Osteoblast (primary cell): ENCODE measurements at regions not wholly inside any gene's neighbourhood (a gene's known extent, or its start where the extent isn't known, plus 50 kb on each side); places are given as distances from the start of the nearest gene placed in this dataset.

Experiments
- DNase-seq: peaks from one replicate; pipeline ENCODE4 v3.0.0; 2011; ENCODE audit warnings: low spot score, mixed read lengths; ENCODE audit not compliant: insufficient read length; ENCODE audit errors: missing footprints
- H2AFZ ChIP-seq: 2 replicates; pipeline ENCODE4 v1.6.0; 2011; ENCODE audit warnings: mild to moderate bottlenecking, low read length
- H3K27ac ChIP-seq: 2 replicates; pipeline ENCODE4 v1.5.1; 2011; ENCODE audit warnings: mild to moderate bottlenecking, low read depth, low read length, moderate library complexity
- H3K27me3 ChIP-seq: 2 replicates; pipeline ENCODE4 v1.6.0; 2012; ENCODE audit warnings: mild to moderate bottlenecking, control low read depth, inconsistent platforms, low read length, moderate library complexity; ENCODE audit not compliant: insufficient read depth
- H3K36me3 ChIP-seq: 2 replicates; pipeline ENCODE4 v1.5.1; 2011; ENCODE audit warnings: mild to moderate bottlenecking, low read length, control low read depth, moderate library complexity; ENCODE audit not compliant: insufficient read depth
- H3K4me1 ChIP-seq: 2 replicates; pipeline ENCODE4 v1.5.1; 2011; ENCODE audit warnings: mild to moderate bottlenecking, low read length, control low read depth, moderate library complexity; ENCODE audit not compliant: insufficient read depth
- H3K4me2 ChIP-seq: 2 replicates; pipeline ENCODE4 v1.6.0; 2011; ENCODE audit warnings: mild to moderate bottlenecking, low read length; ENCODE audit not compliant: insufficient read depth
- H3K4me3 ChIP-seq: fragments of 200-600 bp; sonication (generic); 3 replicates; pipeline ENCODE4 v1.5.1; 2012; ENCODE audit warnings: mild to moderate bottlenecking, low read length, inconsistent platforms; ENCODE audit not compliant: insufficient read depth
- H3K79me2 ChIP-seq: 2 replicates; pipeline ENCODE4 v1.6.0; 2012; ENCODE audit warnings: mild to moderate bottlenecking, low read length, control low read depth, inconsistent platforms; ENCODE audit not compliant: insufficient read depth
- H3K9me3 ChIP-seq: 2 replicates; pipeline ENCODE4 v1.5.1; 2011; ENCODE audit warnings: low read depth, low read length, control low read depth
- H4K20me1 ChIP-seq: 2 replicates; pipeline ENCODE4 v1.6.0; 2012; ENCODE audit warnings: mild to moderate bottlenecking, low read length, control low read depth; ENCODE audit not compliant: insufficient read depth
- TF ChIP-seq, protein P1 (sequence below): IDR thresholded peaks from 2 replicates; pipeline ENCODE4 v1.5.1; 2011; ENCODE audit warnings: mild to moderate bottlenecking, low read depth, low read length, moderate library complexity; ENCODE audit errors: extremely low read depth

DNA sequence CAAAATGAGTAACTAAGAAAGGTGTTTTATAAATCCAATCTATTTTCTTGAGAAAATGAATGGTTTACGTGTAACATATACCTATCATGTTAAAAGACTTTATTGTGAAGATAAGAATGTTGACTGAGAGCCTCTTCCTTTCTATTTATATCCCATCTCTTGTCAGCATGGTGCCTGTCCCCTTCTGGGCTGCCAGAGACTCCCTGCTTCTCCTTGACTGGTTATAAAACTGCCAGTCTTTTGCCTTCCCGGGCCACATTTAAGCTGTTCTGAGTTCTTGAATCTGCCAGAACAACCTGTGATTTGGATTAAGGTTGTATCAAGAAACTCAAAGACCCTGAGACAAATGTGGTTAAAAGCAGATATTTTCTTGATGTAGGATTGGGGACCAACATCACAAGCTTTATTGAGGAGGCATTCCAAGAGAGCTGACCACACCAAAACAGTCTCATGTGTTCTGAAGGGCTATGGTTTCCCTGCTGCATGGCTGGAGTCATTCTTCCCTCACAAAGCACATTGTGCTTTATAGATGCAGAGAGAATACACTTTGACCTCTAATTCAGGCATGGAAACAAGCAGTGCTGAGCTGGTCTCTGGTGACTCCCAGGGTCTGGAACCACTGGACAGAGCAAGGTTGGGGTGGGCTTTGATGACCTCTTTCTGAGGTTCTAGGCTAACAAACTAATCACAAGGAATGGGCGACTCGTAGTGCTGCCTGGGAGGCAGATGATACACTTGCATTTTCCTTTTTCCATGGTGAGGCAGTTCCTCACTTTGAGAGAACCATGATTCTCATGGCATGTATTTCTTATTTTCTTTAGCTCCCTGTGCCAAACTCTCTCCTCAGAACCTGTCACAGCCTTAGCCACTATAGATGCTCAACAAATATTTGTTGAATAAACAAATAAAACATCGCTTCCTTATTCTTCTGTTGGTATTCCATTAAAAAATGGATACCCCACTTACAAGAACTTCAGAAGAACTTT is 205.0 kb upstream of the PREP start:
- Histone ChIP-seq H3K27ac (peak overlapping the region; percentile 98), H3K79me2 (no peaks in the 10 kb centered on the region), H3K9me3 (no peaks in the 10 kb centered on the region), H4K20me1 (no peaks in the 10 kb centered on the region), H3K4me3 (no peak overlapping the region), H3K27me3 (no peaks in the 10 kb centered on the region), H3K36me3 (no peaks in the 10 kb centered on the region), H2AFZ (peak overlapping the region; percentile 11), H3K4me2 (peak overlapping the region; percentile 11), H3K4me1 (peaks cover 57% of the 10 kb centered on the region)
- DNase-seq, result peak; percentile 56
- TF ChIP-seq, protein P1, sequence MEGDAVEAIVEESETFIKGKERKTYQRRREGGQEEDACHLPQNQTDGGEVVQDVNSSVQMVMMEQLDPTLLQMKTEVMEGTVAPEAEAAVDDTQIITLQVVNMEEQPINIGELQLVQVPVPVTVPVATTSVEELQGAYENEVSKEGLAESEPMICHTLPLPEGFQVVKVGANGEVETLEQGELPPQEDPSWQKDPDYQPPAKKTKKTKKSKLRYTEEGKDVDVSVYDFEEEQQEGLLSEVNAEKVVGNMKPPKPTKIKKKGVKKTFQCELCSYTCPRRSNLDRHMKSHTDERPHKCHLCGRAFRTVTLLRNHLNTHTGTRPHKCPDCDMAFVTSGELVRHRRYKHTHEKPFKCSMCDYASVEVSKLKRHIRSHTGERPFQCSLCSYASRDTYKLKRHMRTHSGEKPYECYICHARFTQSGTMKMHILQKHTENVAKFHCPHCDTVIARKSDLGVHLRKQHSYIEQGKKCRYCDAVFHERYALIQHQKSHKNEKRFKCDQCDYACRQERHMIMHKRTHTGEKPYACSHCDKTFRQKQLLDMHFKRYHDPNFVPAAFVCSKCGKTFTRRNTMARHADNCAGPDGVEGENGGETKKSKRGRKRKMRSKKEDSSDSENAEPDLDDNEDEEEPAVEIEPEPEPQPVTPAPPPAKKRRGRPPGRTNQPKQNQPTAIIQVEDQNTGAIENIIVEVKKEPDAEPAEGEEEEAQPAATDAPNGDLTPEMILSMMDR, result no peak

DNA sequence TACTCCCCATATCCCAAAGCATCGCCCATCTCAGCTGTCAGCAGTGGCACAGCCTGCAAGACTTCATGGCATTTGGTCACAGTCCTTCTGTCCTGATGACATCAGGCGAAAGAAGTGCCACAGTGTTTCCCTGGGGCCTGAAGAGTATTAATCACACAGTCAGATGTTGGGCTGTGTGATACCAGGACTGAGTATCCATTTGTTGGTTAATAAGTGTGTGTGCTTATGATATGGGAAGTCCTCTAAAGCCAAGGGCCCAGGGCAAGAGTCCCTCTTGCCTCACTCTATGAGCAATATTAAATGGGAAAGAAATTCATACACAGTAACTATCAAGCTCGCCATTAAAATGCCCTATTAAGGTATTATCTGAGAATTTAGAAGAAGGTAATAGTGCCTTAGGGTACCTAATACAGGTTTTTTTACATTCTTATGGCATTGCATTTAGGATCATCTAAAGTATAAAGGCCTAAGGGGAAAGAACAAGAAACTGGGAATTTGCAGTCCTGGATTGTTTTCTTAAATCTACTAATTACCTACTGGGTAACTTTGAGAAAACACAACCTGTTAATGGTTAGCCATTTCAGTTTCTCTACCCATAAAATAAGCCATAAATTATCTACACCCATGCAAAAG is 204.1 kb upstream of the PREP start:
- no peaks in the 10 kb centered on the region for H3K27me3 ChIP-seq
- no peak overlapping the region for H3K4me3 ChIP-seq
- no peak overlapping the region for H2AFZ ChIP-seq
- no peak overlapping the region for H3K4me2 ChIP-seq
- no peaks in the 10 kb centered on the region for H3K79me2 ChIP-seq
- H3K4me1 ChIP-seq, result peaks cover 51% of the 10 kb centered on the region
- no peak for DNase-seq
- H4K20me1 ChIP-seq, result no peaks in the 10 kb centered on the region
- H3K27ac ChIP-seq, result no peak overlapping the region
- TF ChIP-seq, protein P1, result no peak
- no peaks in the 10 kb centered on the region for H3K36me3 ChIP-seq
- H3K9me3 ChIP-seq, result no peaks in the 10 kb centered on the region

- Histone ChIP-seq H4K20me1 (no peaks in the 10 kb centered on the region), H3K27me3 (no peaks in the 10 kb centered on the region), H3K4me2 (no peak overlapping the region), H3K27ac (peak overlapping the region; percentile 6), H3K9me3 (no peaks in the 10 kb centered on the region), H3K36me3 (no peaks in the 10 kb centered on the region), H3K4me1 (peaks cover 60% of the 10 kb centered on the region), H3K4me3 (no peak overlapping the region), H2AFZ (no peak overlapping the region), H3K79me2 (no peaks in the 10 kb centered on the region)
- no peak for DNase-seq
- TF ChIP-seq, protein P1, result no peak
Measured at GRCh38 chr6:105604587-105604884, 201.7 kb upstream of the PREP start.
